GM23338 (cell line): ENCODE measurements at regions not wholly inside any gene's neighbourhood (a gene's known extent, or its start where the extent isn't known, plus 50 kb on each side); places are given as distances from the start of the nearest gene placed in this dataset.

Experiments
- ATAC-seq: fragments of 200-7000 bp; cut with Tn5 transposase; 3 replicates; pipeline ENCODE4 v1.9.1; 2020
- DNase-seq: peaks from one replicate; pipeline ENCODE4 v3.0.0-alpha.2; 2015; ENCODE audit warnings: low spot score
- H2AFZ ChIP-seq: fragments of 200-600 bp; sonication (generic); 2 replicates; pipeline ENCODE4 v1.8.0; 2016; ENCODE audit warnings: antibody characterized with exemption, mild to moderate bottlenecking, moderate library complexity
- H3F3A ChIP-seq: fragments of 200-600 bp; sonication (generic); replicated peaks from 2 replicates; pipeline ENCODE4 v1.8.0; 2017; ENCODE audit warnings: antibody characterized with exemption, mixed run types, low read depth
- H3K27ac ChIP-seq: fragments of 200-600 bp; sonication (generic); 2 replicates; pipeline ENCODE4 v1.6.1; 2016; ENCODE audit warnings: low read depth
- H3K27me3 ChIP-seq: fragments of 200-600 bp; sonication (generic); 2 replicates; pipeline ENCODE4 v1.8.0; 2016; ENCODE audit warnings: mild to moderate bottlenecking, mixed run types, moderate library complexity; ENCODE audit not compliant: insufficient read depth
- H3K36me3 ChIP-seq: fragments of 200-600 bp; sonication (generic); 2 replicates; pipeline ENCODE4 v1.8.0; 2016; ENCODE audit warnings: mild to moderate bottlenecking; ENCODE audit not compliant: insufficient read depth
- H3K4me1 ChIP-seq: fragments of 200-600 bp; sonication (generic); 2 replicates; pipeline ENCODE4 v1.8.0; 2016; ENCODE audit warnings: mild to moderate bottlenecking, moderate library complexity; ENCODE audit not compliant: insufficient read depth
- H3K4me2 ChIP-seq: fragments of 200-600 bp; sonication (generic); 2 replicates; pipeline ENCODE4 v1.7.1; 2017; ENCODE audit warnings: mixed run types
- H3K4me3 ChIP-seq: fragments of 200-600 bp; sonication (generic); 2 replicates; pipeline ENCODE4 v1.6.1; 2016; ENCODE audit warnings: mixed run types
- H3K79me2 ChIP-seq: fragments of 200-600 bp; sonication (generic); replicated peaks from 2 replicates; pipeline ENCODE4 v1.8.0; 2017; ENCODE audit warnings: mild to moderate bottlenecking; ENCODE audit not compliant: insufficient read depth
- H3K9me2 ChIP-seq: fragments of 200-600 bp; sonication (generic); 2 replicates; pipeline ENCODE4 v1.8.0; 2017; ENCODE audit not compliant: insufficient read depth
- H4K20me1 ChIP-seq: fragments of 200-600 bp; sonication (generic); replicated peaks from 2 replicates; pipeline ENCODE4 v1.8.0; 2017; ENCODE audit warnings: mild to moderate bottlenecking; ENCODE audit not compliant: insufficient read depth
- H3K27ac Mint-ChIP-seq: 2 replicates; pipeline ENCODE4 v1.8.0; 2020; ENCODE audit warnings: inconsistent platforms, mild to moderate bottlenecking, moderate library complexity, mixed read lengths
- H3K27me3 Mint-ChIP-seq: 3 replicates; pipeline ENCODE4 v1.8.0; 2022; ENCODE audit warnings: low read depth, mild to moderate bottlenecking, moderate library complexity, mixed read lengths, inconsistent platforms; ENCODE audit not compliant: insufficient read depth, poor library complexity
- H3K36me3 Mint-ChIP-seq: 3 replicates; pipeline ENCODE4 v1.8.0; 2021; ENCODE audit warnings: low read depth, mild to moderate bottlenecking, inconsistent platforms, moderate library complexity, mixed read lengths
- H3K4me1 Mint-ChIP-seq: 3 replicates; pipeline ENCODE4 v1.8.0; 2020; ENCODE audit warnings: mild to moderate bottlenecking, inconsistent platforms, mixed read lengths
- H3K4me3 Mint-ChIP-seq: 3 replicates; pipeline ENCODE4 v1.8.0; 2021; ENCODE audit warnings: moderate library complexity, mild to moderate bottlenecking, inconsistent platforms, mixed read lengths
- H3K9me3 Mint-ChIP-seq: 3 replicates; pipeline ENCODE4 v1.8.0; 2020; ENCODE audit warnings: moderate library complexity, mild to moderate bottlenecking, inconsistent platforms, mixed read lengths
- ETS1 ChIP-seq: IDR thresholded peaks from 2 replicates; pipeline ENCODE4 v1.6.1; 2016; ENCODE audit warnings: antibody characterized with exemption
- EZH2 ChIP-seq: fragments of 200-600 bp; sonication (generic); IDR thresholded peaks from one replicate; pipeline ENCODE4 v1.8.0; 2017; ENCODE audit warnings: antibody characterized with exemption, mild to moderate bottlenecking, low read depth; ENCODE audit not compliant: unreplicated experiment
- EZH2phosphoT487 ChIP-seq: fragments of 200-600 bp; sonication (generic); IDR thresholded peaks from one replicate; pipeline ENCODE4 v1.8.1; 2018; ENCODE audit warnings: antibody characterized with exemption; ENCODE audit not compliant: unreplicated experiment
- JUNB ChIP-seq: IDR thresholded peaks from one replicate; pipeline ENCODE4 v1.6.1; 2016; ENCODE audit warnings: antibody characterized with exemption; ENCODE audit not compliant: unreplicated experiment
- NANOG ChIP-seq: IDR thresholded peaks from 2 replicates; pipeline ENCODE4 v1.6.1; 2016; ENCODE audit warnings: antibody characterized with exemption, borderline replicate concordance
- ZNF462 ChIP-seq: fragments of 250-450 bp; sonication (Bioruptor Pico); IDR thresholded peaks from 2 replicates; pipeline ENCODE4 v1.5.0; 2020; ENCODE audit warnings: mild to moderate bottlenecking, moderate library complexity

- no peak for TF ChIP-seq ZNF462 (CRISPR knock-in tag)
- no peak for TF ChIP-seq EZH2phosphoT487
- no peak for TF ChIP-seq ETS1
- no peak for TF ChIP-seq EZH2
Observed at GRCh38 chr10:129293991-129294700, 172.9 kb upstream of the MGMT start (continued).

GRCh38 chr10:129294944-129295343, 172.1 kb upstream of the MGMT start:
- Mint-ChIP-seq H3K27ac (no peak overlapping the region), H3K4me3 (no peak overlapping the region), H3K27me3 (peaks cover 5% of the 10 kb centered on the region), H3K36me3 (no peaks in the 10 kb centered on the region), H3K4me1 (peaks cover 8% of the 10 kb centered on the region), H3K9me3 (no peaks in the 10 kb centered on the region; the same call in 2 of the 3 replicates)
- Histone ChIP-seq H3F3A (no peaks in the 10 kb centered on the region), H2AFZ (no peak overlapping the region), H3K4me3 (no peak overlapping the region), H3K27ac (no peak overlapping the region), H3K79me2 (no peaks in the 10 kb centered on the region), H3K4me1 (no peaks in the 10 kb centered on the region), H4K20me1 (no peaks in the 10 kb centered on the region), H3K9me2 (0 out of 2 replicates have a peak, but pooled peaks cover 10% of the 10 kb centered on the region), H3K36me3 (no peaks in the 10 kb centered on the region), H3K4me2 (no peak overlapping the region), H3K27me3 (no peaks in the 10 kb centered on the region)
- TF ChIP-seq NANOG: no peak
- no peak for TF ChIP-seq ETS1
- no peak for TF ChIP-seq JUNB
- ATAC-seq: no peak
- no peak for DNase-seq
